GM23338 (cell line): ENCODE measurements at regions not wholly inside any gene's neighbourhood (a gene's known extent, or its start where the extent isn't known, plus 50 kb on each side); places are given as distances from the start of the nearest gene placed in this dataset.

Experiments used
- EZH2 ChIP-seq: fragments of 200-600 bp; sonication (generic); IDR thresholded peaks from one replicate; pipeline ENCODE4 v1.8.0; 2017; ENCODE audit warnings: antibody characterized with exemption, mild to moderate bottlenecking, low read depth; ENCODE audit not compliant: unreplicated experiment
- JUNB ChIP-seq: IDR thresholded peaks from one replicate; pipeline ENCODE4 v1.6.1; 2016; ENCODE audit warnings: antibody characterized with exemption; ENCODE audit not compliant: unreplicated experiment
- POLR2AphosphoS5 ChIP-seq: IDR thresholded peaks from 2 replicates; pipeline ENCODE4 v1.6.1; 2016; ENCODE audit warnings: antibody characterized with exemption, low read depth
- TF ChIP-seq, protein P1 (sequence below), 2 experiments: fragments of 200-600 bp in 1 of 2; sonication (generic) in 1 of 2; conservative IDR thresholded peaks; 2 replicates each; pipeline versions ENCODE4 v1.5.1 to v1.6.1; 2016 to 2017; ENCODE audit warnings: antibody characterized with exemption in 2 of 2, low read depth in 2 of 2, mild to moderate bottlenecking in 2 of 2, moderate library complexity in 1 of 2

DNA sequence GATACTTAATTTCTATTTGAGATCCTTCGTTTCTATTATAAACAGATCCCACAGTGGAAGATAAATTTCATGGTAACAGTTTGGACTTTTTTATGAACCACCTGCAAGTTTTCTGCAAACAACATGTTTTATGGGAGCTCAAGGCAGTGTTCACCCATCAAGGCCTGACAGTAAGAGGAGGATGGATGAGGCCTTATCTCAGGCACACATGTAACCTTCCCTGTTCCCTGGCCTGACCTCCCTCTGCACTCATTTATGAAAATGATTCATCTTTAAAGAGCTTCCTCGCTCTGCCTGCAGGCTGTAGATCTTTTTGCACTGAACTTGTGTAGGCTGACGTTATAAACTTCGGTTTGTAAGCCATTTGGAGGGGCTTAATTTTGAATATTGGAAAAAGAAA is 500.1 kb downstream of the GATA3 start:
- TF ChIP-seq, protein P1, sequence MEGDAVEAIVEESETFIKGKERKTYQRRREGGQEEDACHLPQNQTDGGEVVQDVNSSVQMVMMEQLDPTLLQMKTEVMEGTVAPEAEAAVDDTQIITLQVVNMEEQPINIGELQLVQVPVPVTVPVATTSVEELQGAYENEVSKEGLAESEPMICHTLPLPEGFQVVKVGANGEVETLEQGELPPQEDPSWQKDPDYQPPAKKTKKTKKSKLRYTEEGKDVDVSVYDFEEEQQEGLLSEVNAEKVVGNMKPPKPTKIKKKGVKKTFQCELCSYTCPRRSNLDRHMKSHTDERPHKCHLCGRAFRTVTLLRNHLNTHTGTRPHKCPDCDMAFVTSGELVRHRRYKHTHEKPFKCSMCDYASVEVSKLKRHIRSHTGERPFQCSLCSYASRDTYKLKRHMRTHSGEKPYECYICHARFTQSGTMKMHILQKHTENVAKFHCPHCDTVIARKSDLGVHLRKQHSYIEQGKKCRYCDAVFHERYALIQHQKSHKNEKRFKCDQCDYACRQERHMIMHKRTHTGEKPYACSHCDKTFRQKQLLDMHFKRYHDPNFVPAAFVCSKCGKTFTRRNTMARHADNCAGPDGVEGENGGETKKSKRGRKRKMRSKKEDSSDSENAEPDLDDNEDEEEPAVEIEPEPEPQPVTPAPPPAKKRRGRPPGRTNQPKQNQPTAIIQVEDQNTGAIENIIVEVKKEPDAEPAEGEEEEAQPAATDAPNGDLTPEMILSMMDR (conservative IDR thresholded peaks at IDR 0.05; ENCODE audit: low read depth in 2 of 2): no peak
- no peak for TF ChIP-seq JUNB
- TF ChIP-seq EZH2: no peak
- TF ChIP-seq POLR2AphosphoS5: no peak
